GM08714 (cell line): ENCODE measurements at regions not wholly inside any gene's neighbourhood (a gene's known extent, or its start where the extent isn't known, plus 50 kb on each side); places are given as distances from the start of the nearest gene placed in this dataset.
"Not testable (repeated sequence)": the region's sequence is repeated elsewhere in the genome, so short reads cannot be mapped to it uniquely, and the experiment has no call there.

Source experiments
- H3K4me3 ChIP-seq: fragments of 200-500 bp; sonication (Bioruptor generic); 2 replicates; pipeline ENCODE4 v1.5.1; 2014; ENCODE audit warnings: mild to moderate bottlenecking, low read length, inconsistent platforms
- ZNF274 ChIP-seq: IDR thresholded peaks from 2 replicates; pipeline ENCODE4 v1.6.1; 2012; ENCODE audit warnings: mild to moderate bottlenecking, low read depth, low read length

GRCh38 chr18:10094655-10095054, 180.8 kb downstream of the VAPA start:
- TF ChIP-seq ZNF274, result no peak

GRCh38 chr18:10095356-10095755, 181.5 kb downstream of the VAPA start:
- no peak overlapping the region for H3K4me3 ChIP-seq
- no peak for TF ChIP-seq ZNF274

More at GRCh38 chr18:10094655-10095054, 180.8 kb downstream of the VAPA start:
- H3K4me3 ChIP-seq, result no peak overlapping the region

GRCh38 chr18:10099539-10100140, 185.8 kb downstream of the VAPA start:
- TF ChIP-seq ZNF274, result no peak
- H3K4me3 ChIP-seq, result no peak overlapping the region

DNA sequence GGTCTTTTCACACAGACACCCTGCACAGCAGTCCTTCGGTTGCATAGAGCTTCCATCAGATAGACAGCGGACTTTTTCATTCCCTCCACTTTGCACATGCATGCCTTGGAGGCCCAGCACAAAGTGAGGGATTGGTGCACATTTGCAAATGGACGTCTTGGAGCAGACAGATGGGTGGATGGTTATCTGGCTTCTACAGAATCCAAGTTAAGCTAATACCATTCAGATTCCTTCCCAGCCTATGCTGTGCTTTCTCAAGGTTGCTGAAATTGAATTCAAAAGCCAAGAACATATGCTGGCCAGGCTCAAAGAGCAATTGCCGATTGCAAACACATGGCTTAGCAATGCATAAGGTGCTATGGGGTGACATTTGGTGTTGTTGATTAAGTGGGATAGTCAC, 186.4 kb downstream of the VAPA start:
- no peak overlapping the region for H3K4me3 ChIP-seq
- no peak for TF ChIP-seq ZNF274

- no peak for TF ChIP-seq ZNF274
- no peak overlapping the region for H3K4me3 ChIP-seq
Observed at GRCh38 chr18:10100941-10101701, 187.3 kb downstream of the VAPA start.

DNA sequence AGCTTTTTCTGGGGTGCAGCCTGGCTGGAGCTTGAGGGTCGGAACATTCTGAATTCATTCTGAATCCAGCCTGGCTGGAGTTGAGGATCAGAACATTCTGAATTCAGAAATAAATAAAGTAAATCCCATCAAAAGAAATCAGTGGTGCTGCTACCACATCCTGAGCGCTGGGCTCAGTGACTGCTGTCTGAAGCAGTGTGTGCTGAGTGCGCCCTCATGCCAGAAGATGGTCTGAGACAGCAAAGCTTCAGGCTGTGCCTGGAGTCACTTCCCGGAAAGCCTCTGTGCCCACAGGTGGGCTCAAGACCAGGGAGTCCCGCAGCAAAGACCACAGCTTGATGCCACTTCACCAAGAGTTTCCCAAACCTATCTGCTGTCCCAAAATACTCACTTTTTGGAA, 187.9 kb downstream of the VAPA start:
- no peak overlapping the region for H3K4me3 ChIP-seq
- TF ChIP-seq ZNF274, result no peak

- H3K4me3 ChIP-seq, result not testable (repeated sequence)
Observed at GRCh38 chr18:10105118-10105517, 191.3 kb downstream of the VAPA start.

- no peak overlapping the region for H3K4me3 ChIP-seq
- no peak for TF ChIP-seq ZNF274
Observed at GRCh38 chr18:10111191-10111590, 197.4 kb downstream of the VAPA start.

GRCh38 chr18:10111944-10112343, 198.1 kb downstream of the VAPA start:
- no peak for TF ChIP-seq ZNF274
- no peak overlapping the region for H3K4me3 ChIP-seq

- H3K4me3 ChIP-seq, result no peak overlapping the region
- TF ChIP-seq ZNF274, result no peak
Observed at GRCh38 chr18:10113121-10114022, 199.6 kb downstream of the VAPA start.

GRCh38 chr18:10114717-10115463, 201.1 kb downstream of the VAPA start:
- no peak overlapping the region for H3K4me3 ChIP-seq
- no peak for TF ChIP-seq ZNF274

- no peak for TF ChIP-seq ZNF274
Observed at GRCh38 chr18:10116574-10116973, 202.8 kb downstream of the VAPA start.

GRCh38 chr18:10119528-10119927, 205.7 kb downstream of the VAPA start:
- TF ChIP-seq ZNF274, result no peak
- H3K4me3 ChIP-seq, result no peak overlapping the region

More at GRCh38 chr18:10116574-10116973, 202.8 kb downstream of the VAPA start:
- H3K4me3 ChIP-seq, result no peak overlapping the region

GRCh38 chr18:10119991-10120390, 206.2 kb downstream of the VAPA start:
- no peak for TF ChIP-seq ZNF274
- no peak overlapping the region for H3K4me3 ChIP-seq

- no peak for TF ChIP-seq ZNF274
- H3K4me3 ChIP-seq, result no peak overlapping the region
Observed at GRCh38 chr18:10120622-10121021, 206.8 kb downstream of the VAPA start.
